ENCODE measurements at regions not wholly inside any gene's neighbourhood (a gene's known extent, or its start where the extent isn't known, plus 50 kb on each side); places are given as distances from the start of the nearest gene placed in this dataset.

- Histone ChIP-seq H3K9ac (ENCODE audit: low read length) (no peak overlapping the region), H2AFZ (ENCODE audit: low read depth, low read length) (no peak overlapping the region), H3K4me3 (ENCODE audit: low read length) (no peak overlapping the region), H3K4me2 (ENCODE audit: low read length) (no peak overlapping the region), H3K36me3 (replicated peaks; ENCODE audit: low read depth, low read length) (no peaks in the 10 kb centered on the region), H3K4me1 (ENCODE audit: low read length) (no peaks in the 10 kb centered on the region), H3K27me3 (ENCODE audit: low read depth, low read length) (no peaks in the 10 kb centered on the region), H4K20me1 (ENCODE audit: insufficient read depth, low read length) (no peaks in the 10 kb centered on the region), H3K79me2 (ENCODE audit: low read length) (no peaks in the 10 kb centered on the region), H3K27ac (ENCODE audit: low read length) (no peak overlapping the region), H3K9me3 (ENCODE audit: insufficient read depth, low read length) (no peaks in the 10 kb centered on the region)
- TF ChIP-seq CTCF (IDR thresholded peaks at IDR 0.05; ENCODE audit: low read depth, low read length) (no peak), EZH2phosphoT487 (IDR thresholded peaks at IDR 0.05; ENCODE audit: low read depth) (no peak)
Observed at GRCh38 chr19:31616031-31616430, 266.8 kb upstream of the TSHZ3 start.

- no peaks in the 10 kb centered on the region for H3K36me3 ChIP-seq (replicated peaks; ENCODE audit: low read depth, low read length)
- TF ChIP-seq CTCF (IDR thresholded peaks at IDR 0.05; ENCODE audit: low read depth, low read length) (no peak), EZH2phosphoT487 (IDR thresholded peaks at IDR 0.05; ENCODE audit: low read depth) (no peak)
- H4K20me1 ChIP-seq (ENCODE audit: insufficient read depth, low read length): no peaks in the 10 kb centered on the region
- no peak overlapping the region for H3K4me2 ChIP-seq (ENCODE audit: low read length)
- no peaks in the 10 kb centered on the region for H3K27me3 ChIP-seq (ENCODE audit: low read depth, low read length)
- H3K9ac ChIP-seq (ENCODE audit: low read length): no peak overlapping the region
- H3K27ac ChIP-seq (ENCODE audit: low read length): no peak overlapping the region
- H3K79me2 ChIP-seq (ENCODE audit: low read length): no peaks in the 10 kb centered on the region
- H2AFZ ChIP-seq (ENCODE audit: low read depth, low read length): no peak overlapping the region
- H3K4me1 ChIP-seq (ENCODE audit: low read length): no peaks in the 10 kb centered on the region
- H3K4me3 ChIP-seq (ENCODE audit: low read length): no peak overlapping the region
- H3K9me3 ChIP-seq (ENCODE audit: insufficient read depth, low read length): no peaks in the 10 kb centered on the region
Observed at GRCh38 chr19:31617010-31617585, 267.9 kb upstream of the TSHZ3 start.

- Histone ChIP-seq H3K4me2 (ENCODE audit: low read length) (no peak overlapping the region), H3K36me3 (replicated peaks; ENCODE audit: low read depth, low read length) (no peaks in the 10 kb centered on the region), H3K9me3 (ENCODE audit: insufficient read depth, low read length) (no peaks in the 10 kb centered on the region), H3K79me2 (ENCODE audit: low read length) (no peaks in the 10 kb centered on the region), H3K27me3 (ENCODE audit: low read depth, low read length) (no peaks in the 10 kb centered on the region), H3K9ac (ENCODE audit: low read length) (no peak overlapping the region), H3K4me1 (ENCODE audit: low read length) (no peaks in the 10 kb centered on the region), H2AFZ (ENCODE audit: low read depth, low read length) (no peak overlapping the region), H3K4me3 (ENCODE audit: low read length) (no peak overlapping the region), H3K27ac (ENCODE audit: low read length) (no peak overlapping the region), H4K20me1 (ENCODE audit: insufficient read depth, low read length) (no peaks in the 10 kb centered on the region)
- TF ChIP-seq CTCF (IDR thresholded peaks at IDR 0.05; ENCODE audit: low read depth, low read length) (no peak), EZH2phosphoT487 (IDR thresholded peaks at IDR 0.05; ENCODE audit: low read depth) (no peak)
Observed at GRCh38 chr19:31625056-31625455, 275.8 kb upstream of the TSHZ3 start.

- Histone ChIP-seq H3K27me3 (ENCODE audit: low read depth, low read length) (no peaks in the 10 kb centered on the region), H4K20me1 (ENCODE audit: insufficient read depth, low read length) (no peaks in the 10 kb centered on the region), H3K36me3 (replicated peaks; ENCODE audit: low read depth, low read length) (no peaks in the 10 kb centered on the region), H2AFZ (ENCODE audit: low read depth, low read length) (no peak overlapping the region), H3K9ac (ENCODE audit: low read length) (no peak overlapping the region), H3K27ac (ENCODE audit: low read length) (no peak overlapping the region), H3K4me3 (ENCODE audit: low read length) (no peak overlapping the region), H3K9me3 (ENCODE audit: insufficient read depth, low read length) (no peaks in the 10 kb centered on the region), H3K4me1 (ENCODE audit: low read length) (no peaks in the 10 kb centered on the region), H3K4me2 (ENCODE audit: low read length) (no peak overlapping the region), H3K79me2 (ENCODE audit: low read length) (no peaks in the 10 kb centered on the region)
- no peak for TF ChIP-seq CTCF (IDR thresholded peaks at IDR 0.05; ENCODE audit: low read depth, low read length)
- TF ChIP-seq EZH2phosphoT487 (IDR thresholded peaks at IDR 0.05; ENCODE audit: low read depth): no peak
Observed at GRCh38 chr19:31625575-31625974, 276.3 kb upstream of the TSHZ3 start.

Data from OCI-LY3 (cell line).